KBM-7 (cell line): ENCODE measurements at regions not wholly inside any gene's neighbourhood (a gene's known extent, or its start where the extent isn't known, plus 50 kb on each side); places are given as distances from the start of the nearest gene placed in this dataset.

Experiments
- DNase-seq: peaks from one replicate; pipeline ENCODE4 v3.0.0-alpha.2; 2015
- in situ Hi-C: fragments of 300-500 bp; cut with MboI; formaldehyde crosslinking; loops from 2 replicates; pipeline ENCODE4 v1.14.3; 2020; ENCODE audit warnings: low sequenced_read_pairs, low pct_unique_long_range_greater_than_20kb, mixed read lengths

- in situ Hi-C loops: no loop called here
These were observed 1152.0 kb upstream of the CDH2 start for GRCh38 chr18:29328932-29329331.

GRCh38 chr18:29326214-29326613 lies 1149.3 kb upstream of the CDH2 start:
- in situ Hi-C loops: no loop called here
- DNase-seq: no peak

More at GRCh38 chr18:29328932-29329331, 1152.0 kb upstream of the CDH2 start:
- no peak for DNase-seq

- in situ Hi-C loops: no loop called here
- no peak for DNase-seq
These were observed 1144.6 kb upstream of the CDH2 start for GRCh38 chr18:29321561-29321960.

GRCh38 chr18:29313312-29313711 lies 1136.4 kb upstream of the CDH2 start:
- in situ Hi-C loops: no loop called here
- no peak for DNase-seq

GRCh38 chr18:29311580-29311979 lies 1134.7 kb upstream of the CDH2 start:
- no peak for DNase-seq
- in situ Hi-C loops: no loop called here

GRCh38 chr18:29309366-29309765 lies 1132.4 kb upstream of the CDH2 start:
- DNase-seq: no peak
- in situ Hi-C loops: no loop called here

- in situ Hi-C loops: no loop called here
These were observed 1131.1 kb upstream of the CDH2 start for GRCh38 chr18:29307982-29308381.

GRCh38 chr18:29307231-29307630 lies 1130.3 kb upstream of the CDH2 start:
- in situ Hi-C loops: no loop called here
- no peak for DNase-seq

More at GRCh38 chr18:29307982-29308381, 1131.1 kb upstream of the CDH2 start:
- no peak for DNase-seq

- no peak for DNase-seq
- in situ Hi-C loops: no loop called here
These were observed 1128.6 kb upstream of the CDH2 start for GRCh38 chr18:29305516-29305915.

GRCh38 chr18:29301048-29301447 lies 1124.1 kb upstream of the CDH2 start:
- no peak for DNase-seq
- in situ Hi-C loops: no loop called here

- in situ Hi-C loops: no loop called here
- DNase-seq: no peak
These were observed 1108.5 kb upstream of the CDH2 start for GRCh38 chr18:29285471-29285870.

GRCh38 chr18:29271501-29271900 lies 1094.6 kb upstream of the CDH2 start:
- in situ Hi-C loops: no loop called here
- DNase-seq: no peak

GRCh38 chr18:29259838-29260237 lies 1082.9 kb upstream of the CDH2 start:
- DNase-seq: no peak

GRCh38 chr18:29254123-29254522 lies 1077.2 kb upstream of the CDH2 start:
- DNase-seq: no peak

More at GRCh38 chr18:29259838-29260237, 1082.9 kb upstream of the CDH2 start:
- in situ Hi-C loops: no loop called here

GRCh38 chr18:29251681-29252080 lies 1074.8 kb upstream of the CDH2 start:
- no peak for DNase-seq
- in situ Hi-C loops: no loop called here

More at GRCh38 chr18:29254123-29254522, 1077.2 kb upstream of the CDH2 start:
- in situ Hi-C loops: no loop called here

GRCh38 chr18:29250843-29251242 lies 1073.9 kb upstream of the CDH2 start:
- no peak for DNase-seq
- in situ Hi-C loops: no loop called here

- peak; percentile 42 for DNase-seq
- in situ Hi-C loops: no loop called here
These were observed 1073.3 kb upstream of the CDH2 start for GRCh38 chr18:29250259-29250658.

GRCh38 chr18:29248805-29249204 lies 1071.9 kb upstream of the CDH2 start:
- DNase-seq: no peak
- in situ Hi-C loops: no loop called here

- DNase-seq: no peak
- in situ Hi-C loops: no loop called here
These were observed 1064.3 kb upstream of the CDH2 start for GRCh38 chr18:29241199-29241598.

- no peak for DNase-seq
- in situ Hi-C loops: no loop called here
These were observed 1057.8 kb upstream of the CDH2 start for GRCh38 chr18:29234751-29235150.

- in situ Hi-C loops: no loop called here
- no peak for DNase-seq
These were observed 1049.3 kb upstream of the CDH2 start for GRCh38 chr18:29226213-29226612.

- in situ Hi-C loops: no loop called here
- DNase-seq: no peak
These were observed 1048.4 kb upstream of the CDH2 start for GRCh38 chr18:29225351-29225750.
